Fibroblast of villous mesenchyme (primary cell): ENCODE measurements at regions not wholly inside any gene's neighbourhood (a gene's known extent, or its start where the extent isn't known, plus 50 kb on each side); places are given as distances from the start of the nearest gene placed in this dataset.

Source experiments
- DNase-seq: peaks from one replicate; pipeline ENCODE4 v3.0.0-alpha.2; 2010; ENCODE audit warnings: low read depth
- H3K4me3 ChIP-seq: 2 replicates; pipeline ENCODE4 v1.5.1; 2011; ENCODE audit warnings: low read depth, mild to moderate bottlenecking, low read length
- TF ChIP-seq, protein P1 (sequence below): IDR thresholded peaks from 2 replicates; pipeline ENCODE4 v1.5.1; 2012; ENCODE audit warnings: low read depth, mild to moderate bottlenecking, low read length; ENCODE audit not compliant: insufficient read depth

- DNase-seq: peak; percentile 14
- TF ChIP-seq, protein P1, sequence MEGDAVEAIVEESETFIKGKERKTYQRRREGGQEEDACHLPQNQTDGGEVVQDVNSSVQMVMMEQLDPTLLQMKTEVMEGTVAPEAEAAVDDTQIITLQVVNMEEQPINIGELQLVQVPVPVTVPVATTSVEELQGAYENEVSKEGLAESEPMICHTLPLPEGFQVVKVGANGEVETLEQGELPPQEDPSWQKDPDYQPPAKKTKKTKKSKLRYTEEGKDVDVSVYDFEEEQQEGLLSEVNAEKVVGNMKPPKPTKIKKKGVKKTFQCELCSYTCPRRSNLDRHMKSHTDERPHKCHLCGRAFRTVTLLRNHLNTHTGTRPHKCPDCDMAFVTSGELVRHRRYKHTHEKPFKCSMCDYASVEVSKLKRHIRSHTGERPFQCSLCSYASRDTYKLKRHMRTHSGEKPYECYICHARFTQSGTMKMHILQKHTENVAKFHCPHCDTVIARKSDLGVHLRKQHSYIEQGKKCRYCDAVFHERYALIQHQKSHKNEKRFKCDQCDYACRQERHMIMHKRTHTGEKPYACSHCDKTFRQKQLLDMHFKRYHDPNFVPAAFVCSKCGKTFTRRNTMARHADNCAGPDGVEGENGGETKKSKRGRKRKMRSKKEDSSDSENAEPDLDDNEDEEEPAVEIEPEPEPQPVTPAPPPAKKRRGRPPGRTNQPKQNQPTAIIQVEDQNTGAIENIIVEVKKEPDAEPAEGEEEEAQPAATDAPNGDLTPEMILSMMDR: no peak
These were observed 165.9 kb downstream of the IL15 start for GRCh38 chr4:141802333-141802732.

GRCh38 chr4:141804836-141805235 lies 168.5 kb downstream of the IL15 start:
- DNase-seq: no peak

More at GRCh38 chr4:141802333-141802732, 165.9 kb downstream of the IL15 start:
- H3K4me3 ChIP-seq: no peak overlapping the region

DNA sequence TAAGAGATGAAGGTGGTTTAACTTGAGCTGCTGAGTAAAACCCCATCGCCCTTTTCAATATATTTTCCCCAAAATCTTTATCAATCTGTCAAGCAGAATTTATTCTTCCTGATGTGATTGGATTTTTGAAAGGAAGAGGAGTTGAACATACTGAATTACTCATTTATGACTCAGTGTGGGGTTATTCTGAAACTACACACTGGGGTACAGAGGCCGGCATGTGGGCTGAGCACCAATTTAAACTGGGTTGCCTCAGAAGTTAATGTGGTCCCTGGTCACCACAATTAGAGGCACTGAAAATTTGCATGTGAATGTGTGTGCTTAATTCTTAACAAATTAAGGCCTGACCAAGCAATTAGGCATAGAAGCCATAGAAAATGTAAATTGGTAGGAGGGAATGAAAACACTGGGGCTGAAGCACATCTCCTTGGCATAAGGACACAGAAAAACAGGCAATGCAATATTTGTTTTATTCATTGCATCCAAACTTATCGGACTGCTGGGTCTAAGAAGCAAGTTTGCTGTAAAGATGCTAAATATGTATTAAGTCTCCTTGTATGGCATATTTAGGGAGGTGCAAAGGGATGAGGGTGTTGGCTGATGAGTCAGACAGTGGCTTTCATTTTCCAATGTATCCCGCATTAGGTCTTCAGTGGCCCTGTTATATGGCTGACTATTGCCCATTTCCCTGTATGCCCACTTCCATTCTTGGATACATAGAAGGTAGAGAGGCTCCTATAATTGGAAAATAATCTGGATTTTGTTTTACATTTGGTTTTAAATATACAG lies 170.9 kb downstream of the IL15 start:
- TF ChIP-seq, protein P1: no peak
- DNase-seq: peak; percentile 28
- no peak overlapping the region for H3K4me3 ChIP-seq

More at GRCh38 chr4:141804836-141805235, 168.5 kb downstream of the IL15 start:
- TF ChIP-seq, protein P1: no peak
- no peak overlapping the region for H3K4me3 ChIP-seq

DNA sequence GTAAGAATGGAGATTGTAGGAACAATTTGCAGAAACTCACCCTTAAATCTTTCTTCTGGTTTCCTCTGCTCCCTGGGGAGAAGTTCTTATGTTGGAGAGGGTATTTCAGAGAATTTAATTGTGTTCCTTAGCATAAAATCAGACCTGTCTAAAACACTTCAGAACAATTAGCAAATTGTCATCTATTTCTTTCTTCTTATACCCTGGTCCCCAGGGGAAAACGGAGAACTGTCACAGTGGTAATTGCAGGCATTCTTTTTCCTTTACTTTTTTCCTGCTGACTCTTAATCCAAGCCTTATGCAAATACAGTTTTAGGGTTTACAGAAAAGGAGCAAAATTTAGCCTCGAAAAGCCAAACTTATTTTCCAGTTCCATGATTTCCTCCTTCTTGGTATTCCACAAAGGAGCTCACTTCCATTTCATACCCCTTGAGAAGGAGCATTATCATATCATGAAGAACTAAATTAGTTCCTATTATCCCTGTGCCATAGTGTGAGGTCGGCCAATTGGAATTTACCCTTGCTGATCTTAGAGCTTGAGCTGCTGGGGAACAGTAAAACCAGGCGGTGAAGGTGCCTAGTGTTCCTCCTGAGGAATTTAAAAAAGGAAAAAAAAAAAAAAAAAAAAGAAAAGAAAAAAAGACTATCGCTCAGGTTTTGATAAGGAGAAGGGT lies 173.8 kb downstream of the IL15 start:
- no peak for DNase-seq
- H3K4me3 ChIP-seq: no peak overlapping the region
- TF ChIP-seq, protein P1: no peak

- TF ChIP-seq, protein P1: no peak
- no peak overlapping the region for H3K4me3 ChIP-seq
- DNase-seq: no peak
These were observed 174.5 kb downstream of the IL15 start for GRCh38 chr4:141810712-141811375.

DNA sequence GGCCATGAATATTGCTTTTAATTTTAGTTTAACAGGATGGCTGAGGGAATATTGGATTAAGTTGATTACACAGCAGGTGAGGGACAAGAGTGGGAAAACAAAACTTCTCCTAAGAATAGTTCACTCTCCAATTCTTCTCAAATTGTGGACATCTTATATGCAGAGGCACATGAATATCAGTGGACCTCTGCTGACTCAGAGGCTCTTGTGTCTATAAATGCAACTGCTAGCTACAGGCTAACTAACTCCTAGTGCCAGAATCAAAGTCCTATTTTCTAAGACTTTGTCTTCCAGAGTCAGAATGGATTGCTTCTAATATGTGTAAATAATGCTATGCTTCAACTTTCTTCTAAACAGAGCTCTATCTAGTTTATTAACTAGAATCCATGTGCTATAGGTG lies 175.8 kb downstream of the IL15 start:
- H3K4me3 ChIP-seq: no peak overlapping the region
- TF ChIP-seq, protein P1: no peak
- DNase-seq: no peak
